ENCODE measurements at regions not wholly inside any gene's neighbourhood (a gene's known extent, or its start where the extent isn't known, plus 50 kb on each side); places are given as distances from the start of the nearest gene placed in this dataset.

DNA sequence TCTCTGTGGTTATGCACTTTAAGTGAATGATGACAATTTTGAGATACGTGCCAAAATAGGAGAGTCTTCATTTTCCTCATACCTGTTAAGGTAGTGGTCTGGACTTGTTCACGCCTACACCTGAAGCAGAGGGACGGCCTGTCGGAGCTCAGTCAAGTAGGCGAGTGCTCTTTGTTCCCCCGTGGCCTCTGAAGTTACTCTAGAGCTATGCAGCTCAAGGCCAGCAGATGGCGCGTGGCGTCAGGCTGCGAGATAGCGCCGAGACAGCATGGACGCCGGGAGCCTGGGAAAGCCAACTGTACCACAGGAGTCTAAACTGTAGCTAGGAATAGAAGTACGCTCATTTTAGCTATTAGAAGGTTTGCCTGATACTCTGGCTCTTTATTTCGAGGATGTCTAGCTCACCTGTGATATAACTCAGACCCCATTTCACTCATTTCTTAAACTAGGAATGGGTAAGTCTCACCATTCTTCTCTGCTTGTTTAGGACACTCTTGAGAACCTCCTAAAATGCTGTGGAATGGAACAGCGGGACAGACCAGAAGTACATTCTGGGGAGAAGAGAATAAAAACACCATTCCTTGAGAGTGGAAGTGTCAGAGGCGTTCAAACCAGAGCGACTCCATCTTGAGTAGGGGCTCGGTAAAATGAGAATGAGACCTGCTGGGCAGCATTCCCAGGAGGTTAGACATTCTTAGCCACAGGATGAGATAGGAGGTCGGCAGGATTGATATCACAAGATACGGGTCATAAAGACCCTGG lies 267.4 kb upstream of the HMGA2 start (continued):
- TF ChIP-seq, protein P1, sequence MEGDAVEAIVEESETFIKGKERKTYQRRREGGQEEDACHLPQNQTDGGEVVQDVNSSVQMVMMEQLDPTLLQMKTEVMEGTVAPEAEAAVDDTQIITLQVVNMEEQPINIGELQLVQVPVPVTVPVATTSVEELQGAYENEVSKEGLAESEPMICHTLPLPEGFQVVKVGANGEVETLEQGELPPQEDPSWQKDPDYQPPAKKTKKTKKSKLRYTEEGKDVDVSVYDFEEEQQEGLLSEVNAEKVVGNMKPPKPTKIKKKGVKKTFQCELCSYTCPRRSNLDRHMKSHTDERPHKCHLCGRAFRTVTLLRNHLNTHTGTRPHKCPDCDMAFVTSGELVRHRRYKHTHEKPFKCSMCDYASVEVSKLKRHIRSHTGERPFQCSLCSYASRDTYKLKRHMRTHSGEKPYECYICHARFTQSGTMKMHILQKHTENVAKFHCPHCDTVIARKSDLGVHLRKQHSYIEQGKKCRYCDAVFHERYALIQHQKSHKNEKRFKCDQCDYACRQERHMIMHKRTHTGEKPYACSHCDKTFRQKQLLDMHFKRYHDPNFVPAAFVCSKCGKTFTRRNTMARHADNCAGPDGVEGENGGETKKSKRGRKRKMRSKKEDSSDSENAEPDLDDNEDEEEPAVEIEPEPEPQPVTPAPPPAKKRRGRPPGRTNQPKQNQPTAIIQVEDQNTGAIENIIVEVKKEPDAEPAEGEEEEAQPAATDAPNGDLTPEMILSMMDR (IDR thresholded peaks at IDR 0.05 in 2 of 3, conservative IDR thresholded peaks at IDR 0.05 in 1 of 3; ENCODE audit: insufficient read depth in 2 of 3, low read depth in 1 of 3, low read length in 3 of 3), result peak; percentile 85 to 89 (median 88)
- TF ChIP-seq BCOR (IDR thresholded peaks at IDR 0.05), result no peak
- TF ChIP-seq, protein P2, sequence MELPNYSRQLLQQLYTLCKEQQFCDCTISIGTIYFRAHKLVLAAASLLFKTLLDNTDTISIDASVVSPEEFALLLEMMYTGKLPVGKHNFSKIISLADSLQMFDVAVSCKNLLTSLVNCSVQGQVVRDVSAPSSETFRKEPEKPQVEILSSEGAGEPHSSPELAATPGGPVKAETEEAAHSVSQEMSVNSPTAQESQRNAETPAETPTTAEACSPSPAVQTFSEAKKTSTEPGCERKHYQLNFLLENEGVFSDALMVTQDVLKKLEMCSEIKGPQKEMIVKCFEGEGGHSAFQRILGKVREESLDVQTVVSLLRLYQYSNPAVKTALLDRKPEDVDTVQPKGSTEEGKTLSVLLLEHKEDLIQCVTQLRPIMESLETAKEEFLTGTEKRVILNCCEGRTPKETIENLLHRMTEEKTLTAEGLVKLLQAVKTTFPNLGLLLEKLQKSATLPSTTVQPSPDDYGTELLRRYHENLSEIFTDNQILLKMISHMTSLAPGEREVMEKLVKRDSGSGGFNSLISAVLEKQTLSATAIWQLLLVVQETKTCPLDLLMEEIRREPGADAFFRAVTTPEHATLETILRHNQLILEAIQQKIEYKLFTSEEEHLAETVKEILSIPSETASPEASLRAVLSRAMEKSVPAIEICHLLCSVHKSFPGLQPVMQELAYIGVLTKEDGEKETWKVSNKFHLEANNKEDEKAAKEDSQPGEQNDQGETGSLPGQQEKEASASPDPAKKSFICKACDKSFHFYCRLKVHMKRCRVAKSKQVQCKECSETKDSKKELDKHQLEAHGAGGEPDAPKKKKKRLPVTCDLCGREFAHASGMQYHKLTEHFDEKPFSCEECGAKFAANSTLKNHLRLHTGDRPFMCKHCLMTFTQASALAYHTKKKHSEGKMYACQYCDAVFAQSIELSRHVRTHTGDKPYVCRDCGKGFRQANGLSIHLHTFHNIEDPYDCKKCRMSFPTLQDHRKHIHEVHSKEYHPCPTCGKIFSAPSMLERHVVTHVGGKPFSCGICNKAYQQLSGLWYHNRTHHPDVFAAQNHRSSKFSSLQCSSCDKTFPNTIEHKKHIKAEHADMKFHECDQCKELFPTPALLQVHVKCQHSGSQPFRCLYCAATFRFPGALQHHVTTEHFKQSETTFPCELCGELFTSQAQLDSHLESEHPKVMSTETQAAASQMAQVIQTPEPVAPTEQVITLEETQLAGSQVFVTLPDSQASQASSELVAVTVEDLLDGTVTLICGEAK (IDR thresholded peaks at IDR 0.05), result no peak
- TF ChIP-seq, protein P2 (CRISPR knock-in tag; IDR thresholded peaks at IDR 0.05), result no peak
- TF ChIP-seq, protein P3, sequence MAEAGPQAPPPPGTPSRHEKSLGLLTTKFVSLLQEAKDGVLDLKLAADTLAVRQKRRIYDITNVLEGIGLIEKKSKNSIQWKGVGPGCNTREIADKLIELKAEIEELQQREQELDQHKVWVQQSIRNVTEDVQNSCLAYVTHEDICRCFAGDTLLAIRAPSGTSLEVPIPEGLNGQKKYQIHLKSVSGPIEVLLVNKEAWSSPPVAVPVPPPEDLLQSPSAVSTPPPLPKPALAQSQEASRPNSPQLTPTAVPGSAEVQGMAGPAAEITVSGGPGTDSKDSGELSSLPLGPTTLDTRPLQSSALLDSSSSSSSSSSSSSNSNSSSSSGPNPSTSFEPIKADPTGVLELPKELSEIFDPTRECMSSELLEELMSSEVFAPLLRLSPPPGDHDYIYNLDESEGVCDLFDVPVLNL (CRISPR knock-in tag; IDR thresholded peaks at IDR 0.05; ENCODE audit: low read depth), result no peak
- no peak for TF ChIP-seq TAF7 (tag; IDR thresholded peaks at IDR 0.05)
- TF ChIP-seq, protein P4, sequence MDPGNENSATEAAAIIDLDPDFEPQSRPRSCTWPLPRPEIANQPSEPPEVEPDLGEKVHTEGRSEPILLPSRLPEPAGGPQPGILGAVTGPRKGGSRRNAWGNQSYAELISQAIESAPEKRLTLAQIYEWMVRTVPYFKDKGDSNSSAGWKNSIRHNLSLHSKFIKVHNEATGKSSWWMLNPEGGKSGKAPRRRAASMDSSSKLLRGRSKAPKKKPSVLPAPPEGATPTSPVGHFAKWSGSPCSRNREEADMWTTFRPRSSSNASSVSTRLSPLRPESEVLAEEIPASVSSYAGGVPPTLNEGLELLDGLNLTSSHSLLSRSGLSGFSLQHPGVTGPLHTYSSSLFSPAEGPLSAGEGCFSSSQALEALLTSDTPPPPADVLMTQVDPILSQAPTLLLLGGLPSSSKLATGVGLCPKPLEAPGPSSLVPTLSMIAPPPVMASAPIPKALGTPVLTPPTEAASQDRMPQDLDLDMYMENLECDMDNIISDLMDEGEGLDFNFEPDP (CRISPR knock-in tag; IDR thresholded peaks at IDR 0.05), result peak; percentile 55; the same call in 1 of the 2 replicates
- no peak for TF ChIP-seq CREB1 (IDR thresholded peaks at IDR 0.05)
- TF ChIP-seq CREB1 (CRISPR knock-in tag; IDR thresholded peaks at IDR 0.05), result no peak
- TF ChIP-seq SNIP1 (IDR thresholded peaks at IDR 0.05; ENCODE audit: low read depth), result no peak
- TF ChIP-seq TCFL5 (CRISPR knock-in tag; conservative IDR thresholded peaks at IDR 0.05), result no peak
- no peak for TF ChIP-seq MTA3 (IDR thresholded peaks at IDR 0.05; ENCODE audit: borderline replicate concordance)
- TF ChIP-seq PHTF2 (CRISPR knock-in tag; IDR thresholded peaks at IDR 0.05), result no peak
